NCI-H460 (cell line): ENCODE measurements at regions not wholly inside any gene's neighbourhood (a gene's known extent, or its start where the extent isn't known, plus 50 kb on each side); places are given as distances from the start of the nearest gene placed in this dataset.
"Not testable (repeated sequence)": the region's sequence is repeated elsewhere in the genome, so short reads cannot be mapped to it uniquely, and the experiment has no call there.

Experiments
- DNase-seq: peaks from one replicate; pipeline ENCODE4 v3.0.0-alpha.2; 2016; ENCODE audit warnings: low read depth; ENCODE audit errors: extremely low read depth

DNA sequence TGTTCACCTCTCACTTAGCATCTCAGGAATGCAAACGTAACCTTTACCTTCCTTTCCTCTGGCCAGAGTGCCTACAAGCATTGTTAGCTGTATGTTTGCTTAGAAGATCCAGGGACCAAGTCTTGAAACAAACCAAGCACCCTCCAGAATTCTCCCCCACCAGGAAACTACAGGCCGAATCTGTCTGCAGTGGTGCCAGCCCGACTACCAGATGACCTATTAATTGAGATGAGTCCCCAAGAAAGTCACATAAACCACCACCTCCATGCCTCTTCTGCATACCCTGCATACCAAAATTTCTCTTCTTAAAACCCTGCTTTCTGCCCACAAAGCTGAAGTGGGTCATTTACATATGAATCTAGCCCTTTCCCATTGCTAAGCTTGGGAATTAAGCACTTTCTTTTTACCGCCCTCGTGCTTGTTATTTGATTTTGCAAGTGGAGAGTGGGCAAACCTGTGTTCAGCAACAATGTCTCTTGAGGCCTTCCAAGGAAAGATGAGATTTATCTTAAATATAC is 1239.1 kb downstream of the CDH12 start:
- no peak for DNase-seq

- no peak for DNase-seq
Measured at GRCh38 chr5:21603796-21604195, 1249.3 kb downstream of the CDH12 start.

DNA sequence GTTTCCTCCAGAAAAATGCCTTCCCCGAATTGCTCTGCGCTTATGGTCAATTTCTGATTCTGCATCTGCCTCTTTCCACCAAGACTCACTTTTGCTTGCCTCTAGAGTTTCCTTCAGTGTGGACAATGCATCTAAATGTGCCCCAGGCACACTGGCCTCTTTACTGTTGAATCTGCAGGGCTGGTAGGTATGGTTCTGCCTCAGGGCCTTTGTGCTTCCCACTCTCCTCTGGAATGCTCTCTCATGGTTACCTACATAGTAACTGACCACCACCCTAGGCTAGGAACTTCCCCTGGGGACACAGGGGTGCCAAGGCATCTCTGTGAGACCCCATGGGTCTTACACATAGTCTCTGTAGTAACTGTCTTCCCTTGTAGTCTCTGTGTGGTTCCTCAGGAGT is 1258.6 kb downstream of the CDH12 start:
- DNase-seq: no peak

- no peak for DNase-seq
Measured at GRCh38 chr5:21593261-21593660, 1259.9 kb downstream of the CDH12 start.

DNA sequence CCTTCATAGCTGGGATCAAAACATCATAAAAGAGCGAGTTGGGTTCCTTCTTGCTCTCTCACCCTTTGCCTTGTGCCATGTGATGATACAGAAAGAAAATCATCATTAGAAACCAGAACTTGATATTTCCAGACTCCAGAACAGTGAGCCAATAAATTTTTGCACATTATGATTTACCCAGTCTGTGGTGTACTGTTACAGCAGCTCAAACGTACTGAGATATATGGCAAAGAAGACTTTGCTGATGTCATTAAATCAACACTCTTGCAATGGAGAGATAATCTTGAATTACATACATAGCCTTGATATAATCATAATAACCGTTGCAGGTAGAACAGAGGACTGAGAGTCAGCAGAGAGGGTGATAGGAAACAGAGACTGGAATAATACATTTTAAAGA is 1271.6 kb downstream of the CDH12 start:
- no peak for DNase-seq

GRCh38 chr5:21574961-21575360 is 1278.2 kb downstream of the CDH12 start:
- no peak for DNase-seq

DNA sequence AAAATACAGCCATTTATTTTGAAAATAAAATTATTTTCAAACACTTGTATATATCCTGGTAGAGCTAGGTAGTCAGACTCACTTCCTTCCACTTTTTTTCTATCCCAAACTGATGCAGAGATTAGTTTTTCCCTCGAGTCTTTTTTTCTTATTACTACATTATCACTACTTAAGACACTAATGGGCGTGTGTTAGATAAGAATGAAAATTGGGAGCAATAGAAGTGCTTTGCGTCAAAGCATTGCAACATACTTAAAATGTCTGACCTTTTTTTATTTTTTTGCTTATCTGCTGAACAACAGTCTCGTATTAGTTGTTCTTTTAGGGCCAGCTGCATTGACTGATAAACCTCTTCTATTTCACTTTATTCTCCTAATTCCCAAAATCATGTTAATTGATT is 1278.7 kb downstream of the CDH12 start:
- DNase-seq: no peak

GRCh38 chr5:21573416-21574314 is 1279.5 kb downstream of the CDH12 start:
- no peak for DNase-seq

DNA sequence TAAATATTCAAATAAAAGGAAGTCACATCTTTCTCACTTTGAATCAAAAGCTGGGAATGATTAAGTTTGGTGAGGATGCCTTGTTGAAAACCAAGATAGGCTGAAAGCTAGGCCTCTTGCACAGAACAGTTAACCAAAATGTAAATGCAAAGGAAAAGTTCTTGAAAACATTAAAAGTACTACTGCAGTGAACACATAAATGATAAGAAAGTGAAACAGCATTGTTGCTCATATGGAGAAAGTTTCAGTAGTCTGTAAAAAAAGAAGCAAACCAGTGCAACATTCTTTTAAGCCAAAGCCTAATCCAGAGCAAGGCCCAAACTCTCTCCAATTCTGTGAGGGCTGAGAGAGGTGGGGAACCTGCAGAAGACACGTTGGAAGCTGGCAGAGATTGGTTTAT is 1281.9 kb downstream of the CDH12 start:
- not testable (repeated sequence) for DNase-seq

DNA sequence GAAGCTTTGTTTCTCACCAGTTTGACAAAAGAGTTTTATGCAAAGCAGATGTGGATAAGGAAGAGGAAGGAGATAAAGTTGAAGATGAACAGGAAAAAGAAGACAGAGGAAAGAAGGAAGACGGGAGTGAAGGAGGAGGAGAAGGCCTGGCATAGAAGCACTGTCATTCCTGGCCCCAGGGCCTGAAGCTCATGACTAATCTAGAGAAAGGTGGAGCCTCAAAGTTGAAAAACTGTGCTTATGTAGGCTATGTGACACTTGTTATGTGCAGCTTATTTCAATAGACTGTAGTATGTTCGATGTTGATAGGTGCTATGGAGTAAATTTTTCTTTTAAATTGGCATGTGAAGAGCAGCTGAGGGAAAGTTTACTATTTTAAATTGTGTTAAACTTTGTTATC is 1294.0 kb downstream of the CDH12 start:
- DNase-seq: peak; percentile 5

DNA sequence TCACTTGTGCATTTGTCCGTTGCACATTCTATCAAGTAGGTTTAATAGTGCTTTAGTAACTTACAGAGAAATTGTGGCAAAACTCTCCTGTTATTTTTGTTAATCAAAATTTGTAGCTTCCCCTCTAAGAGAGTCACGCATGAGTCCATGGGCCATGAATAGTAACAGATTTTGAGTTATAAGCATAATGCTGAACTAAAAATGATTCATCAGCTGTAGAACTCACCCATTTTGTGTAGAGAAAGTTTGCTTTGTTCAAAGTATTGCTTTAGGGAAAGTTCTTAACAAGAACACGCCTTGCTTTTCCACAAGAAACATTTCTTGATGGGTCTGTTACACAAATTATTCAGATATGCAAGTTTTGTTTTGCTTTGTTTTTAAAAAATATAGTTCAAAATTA is 1300.9 kb downstream of the CDH12 start:
- not testable (repeated sequence) for DNase-seq

- not testable (repeated sequence) for DNase-seq
Measured at GRCh38 chr5:21550916-21551315, 1302.2 kb downstream of the CDH12 start.

GRCh38 chr5:21547656-21548055 is 1305.5 kb downstream of the CDH12 start:
- not testable (repeated sequence) for DNase-seq

DNA sequence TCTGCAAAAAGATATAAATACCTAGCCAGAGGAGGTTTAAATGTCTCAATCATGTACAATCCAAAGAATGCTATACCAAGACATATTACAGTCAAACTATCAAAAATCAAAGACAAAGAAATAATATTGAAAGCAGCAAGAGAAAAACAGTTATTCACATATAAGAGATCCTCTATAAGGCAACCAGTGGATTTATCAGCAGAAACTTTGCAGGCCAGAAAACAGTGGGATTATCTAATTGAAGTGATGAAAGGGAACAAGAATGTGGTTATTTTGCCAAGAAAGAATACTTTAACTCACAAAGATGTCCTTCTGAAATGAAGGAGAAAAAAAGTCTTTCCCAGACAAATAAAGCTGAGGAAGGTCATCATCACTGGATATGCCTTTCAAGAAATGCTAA is 1318.0 kb downstream of the CDH12 start:
- not testable (repeated sequence) for DNase-seq

DNA sequence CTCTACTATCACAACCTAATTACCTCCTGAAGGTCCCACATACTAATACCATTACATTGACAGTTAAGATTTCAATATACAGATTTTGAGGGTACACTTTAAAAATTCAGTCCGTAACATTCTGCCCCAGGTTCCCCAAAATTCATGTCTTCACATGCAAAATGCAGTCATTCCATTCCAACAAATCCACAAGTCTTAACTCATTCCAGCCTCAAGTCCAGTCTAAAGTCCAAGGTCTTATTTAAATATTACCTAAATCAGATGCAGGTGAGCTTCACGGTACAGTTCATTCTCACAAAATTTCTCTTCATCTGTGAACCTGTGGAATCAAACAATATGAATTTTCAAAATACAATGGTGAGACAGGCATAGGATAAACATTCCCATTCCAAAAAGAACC is 1332.0 kb downstream of the CDH12 start:
- not testable (repeated sequence) for DNase-seq

DNA sequence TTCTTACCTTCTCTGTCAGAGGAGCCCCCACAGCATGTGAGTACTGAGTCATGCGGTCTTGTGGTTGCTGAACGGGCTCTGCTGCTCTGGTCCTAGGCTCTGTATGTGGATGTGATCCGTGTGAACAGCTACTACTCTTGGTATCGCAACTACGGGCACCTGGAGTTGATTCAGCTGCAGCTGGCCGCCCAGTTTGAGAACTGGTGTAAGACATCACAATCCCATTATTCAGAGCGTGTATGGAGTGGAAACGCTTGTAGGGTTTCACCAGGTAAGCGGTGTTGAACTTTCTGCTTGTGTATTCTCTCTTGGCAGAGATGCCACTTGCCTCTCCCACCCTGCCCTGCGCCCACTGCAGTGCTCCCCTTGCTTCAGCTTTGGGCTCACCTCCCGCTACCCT is 1356.2 kb downstream of the CDH12 start:
- not testable (repeated sequence) for DNase-seq

- not testable (repeated sequence) for DNase-seq
Measured at GRCh38 chr5:21496056-21496455, 1357.1 kb downstream of the CDH12 start.

DNA sequence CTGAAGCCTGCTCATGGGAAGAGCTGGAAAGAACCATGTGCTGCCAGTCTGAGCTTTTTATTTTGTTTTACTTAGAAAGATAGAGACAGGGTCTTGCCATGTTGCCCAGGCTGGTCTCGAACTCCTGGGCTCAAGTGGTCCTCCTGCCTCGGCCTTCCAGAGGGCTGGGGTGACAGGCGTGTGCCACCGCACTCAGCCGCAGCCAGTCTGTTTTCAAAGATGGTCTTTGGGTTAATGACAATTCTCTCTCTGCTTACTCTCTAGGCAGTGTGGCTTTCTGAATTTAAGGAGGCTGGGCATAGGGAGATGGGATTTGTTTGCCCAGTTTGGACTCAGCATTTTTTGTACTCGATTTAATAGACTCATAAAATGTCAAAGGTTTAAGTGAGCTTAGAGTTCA is 1357.9 kb downstream of the CDH12 start:
- not testable (repeated sequence) for DNase-seq

DNA sequence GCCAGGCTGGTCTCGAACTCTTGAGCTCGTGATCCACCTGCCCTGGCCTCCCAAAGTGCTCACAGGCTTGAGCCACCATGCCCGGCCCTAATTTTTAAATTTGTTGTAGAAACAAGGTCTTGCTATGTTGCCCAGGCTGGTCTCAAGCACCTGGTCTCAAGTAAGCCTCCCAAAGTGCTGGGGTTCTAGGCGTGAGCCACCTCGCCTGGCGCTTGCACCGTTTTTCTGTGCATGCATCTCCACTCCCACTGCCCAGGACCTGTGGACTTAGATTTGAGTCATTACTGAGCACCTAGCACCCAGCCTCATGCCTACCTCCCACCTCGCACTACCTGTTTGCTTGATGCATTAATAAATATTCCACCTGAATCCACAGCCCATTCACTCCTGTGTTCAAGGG is 1359.1 kb downstream of the CDH12 start:
- not testable (repeated sequence) for DNase-seq

DNA sequence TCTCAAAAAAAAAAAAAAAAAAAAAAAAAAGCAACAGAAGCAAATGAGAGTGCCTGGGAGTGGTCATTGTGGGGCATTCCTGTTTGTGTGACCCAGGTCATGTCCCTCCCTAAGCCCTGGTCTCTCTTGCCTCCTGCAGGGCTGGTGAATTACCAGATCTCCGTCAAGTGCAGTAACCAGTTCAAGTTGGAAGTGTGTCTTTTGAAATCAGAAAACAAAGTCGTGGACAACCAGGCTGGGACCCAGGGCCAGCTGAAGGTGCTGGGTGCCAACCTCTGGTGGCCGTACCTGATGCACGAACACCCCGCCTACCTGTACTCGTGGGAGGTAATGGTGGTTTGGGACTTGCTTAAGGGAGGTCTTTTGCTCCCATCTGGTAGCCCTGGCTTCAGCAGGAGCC is 1362.0 kb downstream of the CDH12 start:
- DNase-seq: not testable (repeated sequence)

- DNase-seq: not testable (repeated sequence)
Measured at GRCh38 chr5:21488828-21489227, 1364.3 kb downstream of the CDH12 start.

- DNase-seq: peak; percentile 19
Measured at GRCh38 chr5:21485458-21486000, 1367.6 kb downstream of the CDH12 start.
